ENCODE measurements at regions not wholly inside any gene's neighbourhood (a gene's known extent, or its start where the extent isn't known, plus 50 kb on each side); places are given as distances from the start of the nearest gene placed in this dataset.
"Not testable (repeated sequence)": the region's sequence is repeated elsewhere in the genome, so short reads cannot be mapped to it uniquely, and the experiment has no call there.

DNA sequence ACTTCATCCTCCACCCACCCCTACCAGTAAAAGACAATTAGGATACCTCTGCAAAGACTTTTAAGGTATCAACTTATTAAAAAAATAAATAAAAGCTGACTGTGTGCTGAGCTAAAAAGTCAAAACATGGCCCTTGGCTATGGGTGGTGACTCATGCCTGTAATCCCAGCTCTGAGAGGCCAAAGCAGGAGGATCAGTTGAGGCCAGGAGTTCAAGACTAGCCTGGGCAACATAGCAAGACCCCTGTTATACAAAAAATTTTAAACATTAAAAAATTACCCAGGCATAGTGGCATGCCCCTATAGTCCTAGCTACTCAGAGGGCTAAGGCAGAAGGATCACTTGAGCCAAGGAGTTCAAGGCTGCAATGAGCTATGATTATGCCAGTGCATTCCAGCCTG lies 110.8 kb upstream of the FOXN2 start:
- Histone ChIP-seq H3K4me3 (ENCODE audit: insufficient read depth, low read depth, low read length, poor library complexity, severe bottlenecking) (no peak overlapping the region), H3K9me3 (ENCODE audit: control insufficient read depth, low read length) (no peaks in the 10 kb centered on the region), H3K4me1 (ENCODE audit: control insufficient read depth, insufficient read depth, low read length, poor library complexity, severe bottlenecking) (no peaks in the 10 kb centered on the region), H3K36me3 (ENCODE audit: control insufficient read depth, insufficient read depth, low read length) (no peaks in the 10 kb centered on the region), H3K27me3 (replicated peaks; ENCODE audit: control insufficient read depth, insufficient read depth, low read length, poor library complexity, severe bottlenecking) (no peaks in the 10 kb centered on the region), H3K27ac (ENCODE audit: insufficient read depth, low read length, poor library complexity, severe bottlenecking) (no peak overlapping the region)
- no peak for DNase-seq

DNA sequence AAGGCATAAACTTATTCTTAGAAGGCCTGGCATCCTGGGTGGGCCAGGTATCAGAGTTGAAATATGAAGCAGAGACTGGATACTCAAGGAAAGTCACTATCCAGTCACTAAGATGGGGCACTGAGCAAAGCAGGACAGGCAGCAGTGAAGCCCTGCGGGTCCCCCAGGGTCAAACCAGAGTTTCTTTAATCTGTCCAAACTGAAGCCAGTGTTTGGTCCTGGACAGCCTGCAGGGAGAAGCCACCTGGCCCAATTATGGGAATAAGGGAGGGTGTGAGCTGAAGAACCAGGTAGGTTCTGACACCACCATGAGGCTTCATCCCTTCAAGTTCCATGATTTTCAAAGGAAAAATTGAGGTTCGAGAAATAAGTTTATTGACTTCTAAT lies 109.7 kb upstream of the FOXN2 start:
- no peak for DNase-seq
- Histone ChIP-seq H3K27ac (ENCODE audit: insufficient read depth, low read length, poor library complexity, severe bottlenecking) (no peak overlapping the region), H3K36me3 (ENCODE audit: control insufficient read depth, insufficient read depth, low read length) (no peaks in the 10 kb centered on the region), H3K4me1 (ENCODE audit: control insufficient read depth, insufficient read depth, low read length, poor library complexity, severe bottlenecking) (no peaks in the 10 kb centered on the region), H3K9me3 (ENCODE audit: control insufficient read depth, low read length) (no peaks in the 10 kb centered on the region), H3K4me3 (ENCODE audit: insufficient read depth, low read depth, low read length, poor library complexity, severe bottlenecking) (no peak overlapping the region), H3K27me3 (replicated peaks; ENCODE audit: control insufficient read depth, insufficient read depth, low read length, poor library complexity, severe bottlenecking) (no peaks in the 10 kb centered on the region)

DNA sequence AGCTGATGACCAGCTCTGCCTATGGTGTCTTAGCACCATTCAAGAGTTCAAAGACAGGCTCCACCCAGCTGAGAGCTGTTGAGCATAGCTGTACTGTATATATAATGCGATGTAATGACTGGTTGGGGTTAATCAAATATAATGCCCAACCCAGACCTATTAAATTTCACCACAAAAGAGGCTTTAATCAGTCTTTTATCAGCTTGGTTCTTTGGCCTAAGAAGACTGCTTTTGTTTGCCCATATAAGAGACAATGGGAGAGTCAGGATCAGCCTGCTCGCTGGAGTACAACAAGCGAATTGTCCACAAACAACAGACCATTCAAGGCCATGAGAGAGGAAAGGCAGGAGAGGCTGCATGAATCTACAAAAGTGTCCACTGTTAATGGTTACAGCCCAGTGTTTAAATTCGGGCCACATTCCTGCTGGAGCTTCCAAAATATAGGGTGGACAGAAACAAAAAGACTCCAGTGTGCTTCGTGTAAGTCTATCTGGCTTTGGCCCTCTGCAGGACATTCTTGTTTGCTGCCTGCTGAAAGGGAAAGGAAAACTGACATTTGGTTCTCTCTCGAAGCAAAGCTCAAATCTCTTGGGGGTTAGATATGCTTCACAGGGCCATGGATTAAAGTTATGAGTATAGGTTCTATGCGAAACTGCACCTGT lies 109.2 kb upstream of the FOXN2 start:
- H3K27me3 ChIP-seq (replicated peaks; ENCODE audit: control insufficient read depth, insufficient read depth, low read length, poor library complexity, severe bottlenecking) = no peaks in the 10 kb centered on the region
- H3K36me3 ChIP-seq (ENCODE audit: control insufficient read depth, insufficient read depth, low read length) = no peaks in the 10 kb centered on the region
- H3K27ac ChIP-seq (ENCODE audit: insufficient read depth, low read length, poor library complexity, severe bottlenecking) = no peak overlapping the region
- H3K4me1 ChIP-seq (ENCODE audit: control insufficient read depth, insufficient read depth, low read length, poor library complexity, severe bottlenecking) = no peaks in the 10 kb centered on the region
- no peaks in the 10 kb centered on the region for H3K9me3 ChIP-seq (ENCODE audit: control insufficient read depth, low read length)
- no peak for DNase-seq
- no peak overlapping the region for H3K4me3 ChIP-seq (ENCODE audit: insufficient read depth, low read depth, low read length, poor library complexity, severe bottlenecking)

DNA sequence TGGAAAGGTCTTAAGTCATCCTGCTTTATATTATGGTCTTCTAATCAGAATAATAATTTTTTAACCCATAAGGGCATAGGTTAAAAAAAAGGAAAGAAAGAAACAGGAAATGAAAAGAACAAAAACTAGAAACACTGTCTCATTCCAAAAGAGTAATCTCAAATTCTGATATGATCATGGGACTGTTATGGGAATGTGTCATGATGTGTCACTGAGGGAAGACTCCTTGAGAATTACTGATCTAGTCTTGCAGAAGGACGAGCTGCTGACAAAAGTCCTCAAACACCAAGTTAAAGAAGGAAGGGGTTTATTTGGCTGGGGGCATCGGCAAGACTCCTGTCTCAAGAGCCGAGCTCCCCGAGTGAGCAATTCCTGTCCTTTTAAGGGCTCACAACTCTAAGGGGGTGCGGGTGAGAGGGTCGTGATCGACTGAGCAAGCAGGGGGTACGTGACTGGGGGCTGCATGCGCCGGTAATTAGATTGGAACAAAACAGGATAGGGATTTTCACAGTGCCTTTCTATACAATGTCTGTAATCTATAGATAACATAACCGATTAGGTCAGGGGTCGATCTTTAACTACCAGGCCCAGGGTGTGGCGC lies 108.3 kb upstream of the FOXN2 start:
- DNase-seq; H3K27me3 ChIP-seq (replicated peaks; ENCODE audit: control insufficient read depth, insufficient read depth, low read length, poor library complexity, severe bottlenecking); H3K27ac ChIP-seq (ENCODE audit: insufficient read depth, low read length, poor library complexity, severe bottlenecking); H3K4me3 ChIP-seq (ENCODE audit: insufficient read depth, low read depth, low read length, poor library complexity, severe bottlenecking); H3K9me3 ChIP-seq (ENCODE audit: control insufficient read depth, low read length); H3K4me1 ChIP-seq (ENCODE audit: control insufficient read depth, insufficient read depth, low read length, poor library complexity, severe bottlenecking); H3K36me3 ChIP-seq (ENCODE audit: control insufficient read depth, insufficient read depth, low read length): not testable (repeated sequence)

DNA sequence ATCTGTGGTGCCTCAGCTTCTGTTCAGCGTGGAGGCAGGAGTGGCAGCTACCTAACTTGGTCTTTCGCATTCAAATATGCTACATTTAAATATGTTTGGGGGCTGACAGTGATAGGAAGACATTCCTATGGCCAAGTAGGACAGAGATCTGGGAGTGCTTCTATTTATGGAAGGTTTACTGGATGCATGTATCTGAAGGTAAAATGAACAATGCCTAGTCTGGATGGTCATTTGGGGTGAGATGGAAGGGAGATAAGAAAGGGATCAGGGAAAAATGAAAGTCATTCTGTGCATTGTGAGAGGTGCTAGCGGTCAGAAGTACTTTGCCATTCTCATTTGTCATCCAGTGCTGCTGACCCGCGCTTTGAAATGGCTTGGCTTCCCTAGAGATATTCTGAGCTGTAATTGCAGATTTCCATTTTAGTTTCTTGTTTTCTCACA lies 107.3 kb upstream of the FOXN2 start:
- H3K27ac ChIP-seq (ENCODE audit: insufficient read depth, low read length, poor library complexity, severe bottlenecking) = no peak overlapping the region
- H3K27me3 ChIP-seq (replicated peaks; ENCODE audit: control insufficient read depth, insufficient read depth, low read length, poor library complexity, severe bottlenecking) = no peaks in the 10 kb centered on the region
- H3K9me3 ChIP-seq (ENCODE audit: control insufficient read depth, low read length) = no peaks in the 10 kb centered on the region
- no peak overlapping the region for H3K4me3 ChIP-seq (ENCODE audit: insufficient read depth, low read depth, low read length, poor library complexity, severe bottlenecking)
- no peak for DNase-seq
- H3K4me1 ChIP-seq (ENCODE audit: control insufficient read depth, insufficient read depth, low read length, poor library complexity, severe bottlenecking) = no peaks in the 10 kb centered on the region
- no peaks in the 10 kb centered on the region for H3K36me3 ChIP-seq (ENCODE audit: control insufficient read depth, insufficient read depth, low read length)

DNA sequence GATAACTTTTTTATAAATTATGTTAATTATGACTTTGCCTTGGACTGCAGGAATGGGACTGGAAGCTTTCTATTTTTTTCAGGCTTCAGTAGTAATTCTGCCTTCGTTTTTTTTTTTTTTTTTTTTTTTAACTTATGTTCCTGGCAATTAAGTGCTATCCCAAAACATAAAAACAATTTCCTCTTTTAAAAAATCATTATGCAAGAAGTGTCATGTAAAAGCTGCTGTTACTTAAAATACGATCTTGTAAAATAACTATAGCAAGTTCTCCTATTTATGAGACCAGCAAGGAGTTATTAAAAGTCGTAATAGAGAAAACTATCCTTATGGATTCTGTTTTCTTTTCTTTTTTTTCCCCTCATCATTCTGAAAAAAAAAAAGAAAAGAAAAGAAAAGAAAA lies 106.6 kb upstream of the FOXN2 start:
- no peaks in the 10 kb centered on the region for H3K4me1 ChIP-seq (ENCODE audit: control insufficient read depth, insufficient read depth, low read length, poor library complexity, severe bottlenecking)
- H3K27ac ChIP-seq (ENCODE audit: insufficient read depth, low read length, poor library complexity, severe bottlenecking) = no peak overlapping the region

DNA sequence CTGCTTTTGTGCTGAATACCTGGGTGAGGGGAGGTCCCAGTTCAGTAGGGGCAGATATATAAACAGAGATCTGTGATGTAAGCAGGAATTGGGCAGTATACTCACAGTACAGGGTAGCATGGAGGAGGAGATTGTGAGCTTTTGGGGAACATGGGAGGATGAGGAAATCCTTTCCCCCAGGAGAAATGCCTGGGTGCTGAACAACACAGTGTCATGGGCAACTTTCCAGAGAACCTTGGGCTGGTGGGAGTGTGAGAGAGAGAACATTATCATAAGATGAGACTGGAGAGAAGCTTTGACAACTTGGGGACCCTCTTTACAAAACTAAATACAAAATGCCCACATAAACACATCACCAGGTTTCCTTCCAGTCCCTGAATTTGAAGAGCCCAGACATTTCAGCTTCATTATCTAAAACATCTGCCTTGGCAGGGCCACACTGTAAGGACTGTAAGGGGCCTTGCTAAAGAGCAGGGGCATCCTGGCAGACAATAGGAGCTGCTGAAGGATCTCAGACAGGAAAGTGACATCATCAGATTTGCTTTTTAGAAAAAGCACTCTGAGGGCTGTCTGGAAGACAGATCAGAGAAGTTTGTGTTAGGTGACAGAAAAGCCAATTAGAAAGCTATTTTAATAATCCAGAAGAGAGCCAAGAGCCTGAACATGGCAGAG lies 105.1 kb upstream of the FOXN2 start:
- H3K4me1 ChIP-seq (ENCODE audit: control insufficient read depth, insufficient read depth, low read length, poor library complexity, severe bottlenecking) = no peaks in the 10 kb centered on the region
- no peak for DNase-seq
- no peak overlapping the region for H3K4me3 ChIP-seq (ENCODE audit: insufficient read depth, low read depth, low read length, poor library complexity, severe bottlenecking)
- no peak overlapping the region for H3K27ac ChIP-seq (ENCODE audit: insufficient read depth, low read length, poor library complexity, severe bottlenecking)
- no peaks in the 10 kb centered on the region for H3K27me3 ChIP-seq (replicated peaks; ENCODE audit: control insufficient read depth, insufficient read depth, low read length, poor library complexity, severe bottlenecking)
- no peaks in the 10 kb centered on the region for H3K36me3 ChIP-seq (ENCODE audit: control insufficient read depth, insufficient read depth, low read length)
- H3K9me3 ChIP-seq (ENCODE audit: control insufficient read depth, low read length) = no peaks in the 10 kb centered on the region

More for the DNA sequence above, 106.6 kb upstream of the FOXN2 start:
- H3K27me3 ChIP-seq (replicated peaks; ENCODE audit: control insufficient read depth, insufficient read depth, low read length, poor library complexity, severe bottlenecking) = no peaks in the 10 kb centered on the region
- no peak for DNase-seq
- H3K4me3 ChIP-seq (ENCODE audit: insufficient read depth, low read depth, low read length, poor library complexity, severe bottlenecking) = no peak overlapping the region
- no peaks in the 10 kb centered on the region for H3K36me3 ChIP-seq (ENCODE audit: control insufficient read depth, insufficient read depth, low read length)
- H3K9me3 ChIP-seq (ENCODE audit: control insufficient read depth, low read length) = no peaks in the 10 kb centered on the region

DNA sequence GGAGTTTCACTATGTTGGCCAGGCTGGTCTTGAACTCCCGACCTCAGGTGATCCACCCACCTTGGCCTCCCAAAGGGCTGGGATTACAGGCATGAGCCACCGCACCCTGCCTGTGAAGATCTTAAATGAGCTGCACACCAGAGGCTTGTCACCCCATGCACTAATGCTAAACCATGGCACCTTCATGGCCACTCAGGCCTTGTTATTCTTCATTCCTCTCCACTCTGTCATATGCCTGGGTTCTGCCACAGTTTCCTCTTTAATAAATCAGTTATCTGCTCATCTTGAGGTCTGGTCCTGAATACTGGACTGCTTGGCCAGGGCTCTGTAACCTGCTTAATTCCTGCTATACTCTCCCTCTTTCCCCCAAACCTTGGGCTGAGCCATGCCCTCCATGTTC lies 104.3 kb upstream of the FOXN2 start:
- no peaks in the 10 kb centered on the region for H3K27me3 ChIP-seq (replicated peaks; ENCODE audit: control insufficient read depth, insufficient read depth, low read length, poor library complexity, severe bottlenecking)
- no peak for DNase-seq
- no peaks in the 10 kb centered on the region for H3K36me3 ChIP-seq (ENCODE audit: control insufficient read depth, insufficient read depth, low read length)
- H3K4me1 ChIP-seq (ENCODE audit: control insufficient read depth, insufficient read depth, low read length, poor library complexity, severe bottlenecking) = no peaks in the 10 kb centered on the region
- H3K27ac ChIP-seq (ENCODE audit: insufficient read depth, low read length, poor library complexity, severe bottlenecking) = no peak overlapping the region
- H3K9me3 ChIP-seq (ENCODE audit: control insufficient read depth, low read length) = no peaks in the 10 kb centered on the region
- no peak overlapping the region for H3K4me3 ChIP-seq (ENCODE audit: insufficient read depth, low read depth, low read length, poor library complexity, severe bottlenecking)

DNA sequence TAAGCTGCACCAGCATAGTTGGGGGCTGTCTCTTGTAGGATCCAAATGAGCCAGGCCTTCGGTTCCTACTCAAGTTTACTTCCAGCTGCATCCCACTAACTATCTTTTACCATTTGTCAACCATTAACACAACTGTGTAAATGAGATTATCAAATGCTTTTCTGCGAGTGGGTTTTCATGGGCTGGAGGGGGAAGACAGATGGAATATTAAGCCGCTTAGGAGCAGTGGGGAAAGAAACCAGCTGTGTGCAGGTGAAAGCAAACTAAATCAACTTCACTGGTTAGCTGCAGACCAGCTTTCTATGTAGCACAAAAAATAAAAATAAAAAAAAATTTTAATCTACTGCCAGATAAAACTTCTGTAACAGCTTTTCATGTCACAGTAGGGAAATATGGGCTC lies 100.8 kb upstream of the FOXN2 start:
- no peaks in the 10 kb centered on the region for H3K9me3 ChIP-seq (ENCODE audit: control insufficient read depth, low read length)
- no peak overlapping the region for H3K4me3 ChIP-seq (ENCODE audit: insufficient read depth, low read depth, low read length, poor library complexity, severe bottlenecking)
- H3K4me1 ChIP-seq (ENCODE audit: control insufficient read depth, insufficient read depth, low read length, poor library complexity, severe bottlenecking) = no peaks in the 10 kb centered on the region
- no peaks in the 10 kb centered on the region for H3K27me3 ChIP-seq (replicated peaks; ENCODE audit: control insufficient read depth, insufficient read depth, low read length, poor library complexity, severe bottlenecking)
- DNase-seq = no peak
- no peaks in the 10 kb centered on the region for H3K36me3 ChIP-seq (ENCODE audit: control insufficient read depth, insufficient read depth, low read length)
- H3K27ac ChIP-seq (ENCODE audit: insufficient read depth, low read length, poor library complexity, severe bottlenecking) = no peak overlapping the region

DNA sequence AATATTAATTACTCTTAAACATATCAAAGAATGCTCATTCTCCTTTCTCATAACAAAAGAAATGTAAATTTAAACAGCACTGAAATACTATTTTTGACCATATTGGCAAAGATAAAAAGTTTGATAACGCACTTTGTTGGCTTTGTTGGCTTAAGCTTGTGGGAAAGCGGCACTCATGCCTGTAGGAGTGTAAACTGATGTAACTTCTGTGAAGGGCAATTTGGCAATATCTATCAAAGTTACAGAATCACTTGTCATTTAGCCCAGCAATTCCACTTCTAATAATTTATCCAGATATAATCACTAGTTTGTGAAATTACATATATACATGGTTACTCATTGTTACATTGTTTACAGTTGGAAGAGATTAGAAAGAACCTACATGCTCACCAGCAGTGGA lies 96.3 kb upstream of the FOXN2 start:
- H3K36me3 ChIP-seq (ENCODE audit: control insufficient read depth, insufficient read depth, low read length) = no peaks in the 10 kb centered on the region
- no peak for DNase-seq
- H3K4me1 ChIP-seq (ENCODE audit: control insufficient read depth, insufficient read depth, low read length, poor library complexity, severe bottlenecking) = no peaks in the 10 kb centered on the region
- no peaks in the 10 kb centered on the region for H3K27me3 ChIP-seq (replicated peaks; ENCODE audit: control insufficient read depth, insufficient read depth, low read length, poor library complexity, severe bottlenecking)
- H3K4me3 ChIP-seq (ENCODE audit: insufficient read depth, low read depth, low read length, poor library complexity, severe bottlenecking) = no peak overlapping the region
- no peaks in the 10 kb centered on the region for H3K9me3 ChIP-seq (ENCODE audit: control insufficient read depth, low read length)
- no peak overlapping the region for H3K27ac ChIP-seq (ENCODE audit: insufficient read depth, low read length, poor library complexity, severe bottlenecking)

All from effector memory CD4-positive, alpha-beta T cell (primary cell).